Vagina (tissue), 2 donors: ENCODE measurements at regions not wholly inside any gene's neighbourhood (a gene's known extent, or its start where the extent isn't known, plus 50 kb on each side); places are given as distances from the start of the nearest gene placed in this dataset.

Source experiments
- CTCF ChIP-seq, 3 experiments: fragments of 450-650 bp in 2 of 3; fragments of 200-600 bp in 1 of 3; sonication (generic) in 1 of 3; IDR thresholded peaks; one replicate each; pipeline ENCODE4 v1.5.1; 2017 to 2019; ENCODE audit warnings: antibody characterized with exemption in 3 of 3, mild to moderate bottlenecking in 2 of 3, moderate library complexity in 2 of 3
- POLR2A ChIP-seq, 2 donors: fragments of 450-650 bp; IDR thresholded peaks; one replicate each; pipeline ENCODE4 v1.6.1; 2017; ENCODE audit warnings: antibody characterized with exemption in 2 of 2, mild to moderate bottlenecking in 2 of 2, moderate library complexity in 2 of 2
- POLR2AphosphoS5 ChIP-seq, 2 donors: sonication (generic); formaldehyde crosslinking; IDR thresholded peaks; one replicate each; pipeline ENCODE4 v1.9.0; 2017; ENCODE audit warnings: antibody characterized with exemption in 2 of 2, mild to moderate bottlenecking in 2 of 2, low read depth in 1 of 2; ENCODE audit not compliant: insufficient read depth in 1 of 2

GRCh38 chr1:5430136-5430535, 562.1 kb downstream of the NPHP4 start:
- TF ChIP-seq CTCF (IDR thresholded peaks at IDR 0.05) = no peak
- TF ChIP-seq POLR2A (IDR thresholded peaks at IDR 0.05) = no peak
- no peak for TF ChIP-seq POLR2AphosphoS5 (IDR thresholded peaks at IDR 0.05; ENCODE audit: insufficient read depth in 1 of 2, low read depth in 1 of 2)
